GM19023 (cell line): ENCODE measurements at regions not wholly inside any gene's neighbourhood (a gene's known extent, or its start where the extent isn't known, plus 50 kb on each side); places are given as distances from the start of the nearest gene placed in this dataset.

Source experiments
- ATAC-seq: cut with Tn5 transposase; IDR thresholded peaks from one replicate; pipeline ENCODE4 v1.9.1; 2021; ENCODE audit warnings: mild to moderate bottlenecking, moderate library complexity; ENCODE audit not compliant: unreplicated experiment

DNA sequence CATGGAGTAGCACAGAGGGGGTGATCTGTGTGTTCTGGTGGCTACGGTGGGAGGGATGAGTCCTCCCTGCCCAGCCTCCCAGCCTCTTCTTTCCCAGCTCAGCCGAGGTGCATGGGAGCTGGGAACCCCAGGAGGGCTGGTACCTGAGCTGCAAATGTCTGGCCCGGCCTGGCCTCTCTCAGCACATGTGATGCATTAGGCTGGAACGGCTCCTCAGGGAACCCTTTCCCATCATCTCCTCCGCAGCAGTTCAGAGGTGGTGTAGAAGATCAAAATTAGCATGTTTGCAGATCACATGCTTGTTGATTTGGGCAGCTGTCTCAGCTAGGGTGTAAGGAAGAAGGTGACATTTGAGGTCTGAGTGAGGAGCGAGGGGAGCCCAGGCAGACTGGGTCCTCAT is 126.6 kb downstream of the EMX2 start:
- ATAC-seq = no peak

DNA sequence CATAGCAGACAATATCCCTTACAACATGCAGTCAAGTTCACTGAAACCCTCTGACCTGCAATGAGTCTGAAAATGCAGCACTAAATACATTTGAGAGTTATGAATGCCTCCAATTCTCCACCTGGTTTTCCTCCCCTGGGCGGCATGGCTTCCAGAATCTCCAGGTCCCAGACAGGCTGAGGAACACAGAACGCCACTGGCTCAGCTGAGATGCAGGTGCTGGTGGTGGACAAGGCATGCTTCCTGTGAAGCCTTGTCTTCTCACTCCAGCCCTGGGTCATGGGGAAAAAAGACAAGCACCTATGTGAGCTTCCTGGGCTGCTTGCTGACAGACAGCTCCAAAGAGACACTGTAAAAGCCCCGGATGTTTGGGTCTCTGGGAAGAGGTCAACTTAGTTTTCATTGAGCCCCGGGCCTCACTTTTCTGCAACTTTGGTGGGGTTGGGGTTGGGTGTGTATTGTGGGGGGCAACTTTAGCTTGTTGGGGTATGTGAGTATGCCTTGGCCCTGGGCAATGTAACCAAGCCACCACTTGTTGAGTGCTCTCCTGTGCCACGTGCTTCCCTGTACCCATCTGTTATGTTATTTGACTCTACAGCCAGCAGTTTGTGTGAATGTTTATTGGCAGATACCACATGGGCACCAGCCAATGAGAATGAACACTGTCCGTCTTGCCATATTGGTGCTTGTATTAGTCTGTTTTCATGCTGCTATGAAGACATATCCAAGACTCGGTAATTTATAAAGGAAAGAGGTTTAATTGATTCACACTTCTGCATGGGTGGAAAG is 127.8 kb downstream of the EMX2 start:
- ATAC-seq = no peak

DNA sequence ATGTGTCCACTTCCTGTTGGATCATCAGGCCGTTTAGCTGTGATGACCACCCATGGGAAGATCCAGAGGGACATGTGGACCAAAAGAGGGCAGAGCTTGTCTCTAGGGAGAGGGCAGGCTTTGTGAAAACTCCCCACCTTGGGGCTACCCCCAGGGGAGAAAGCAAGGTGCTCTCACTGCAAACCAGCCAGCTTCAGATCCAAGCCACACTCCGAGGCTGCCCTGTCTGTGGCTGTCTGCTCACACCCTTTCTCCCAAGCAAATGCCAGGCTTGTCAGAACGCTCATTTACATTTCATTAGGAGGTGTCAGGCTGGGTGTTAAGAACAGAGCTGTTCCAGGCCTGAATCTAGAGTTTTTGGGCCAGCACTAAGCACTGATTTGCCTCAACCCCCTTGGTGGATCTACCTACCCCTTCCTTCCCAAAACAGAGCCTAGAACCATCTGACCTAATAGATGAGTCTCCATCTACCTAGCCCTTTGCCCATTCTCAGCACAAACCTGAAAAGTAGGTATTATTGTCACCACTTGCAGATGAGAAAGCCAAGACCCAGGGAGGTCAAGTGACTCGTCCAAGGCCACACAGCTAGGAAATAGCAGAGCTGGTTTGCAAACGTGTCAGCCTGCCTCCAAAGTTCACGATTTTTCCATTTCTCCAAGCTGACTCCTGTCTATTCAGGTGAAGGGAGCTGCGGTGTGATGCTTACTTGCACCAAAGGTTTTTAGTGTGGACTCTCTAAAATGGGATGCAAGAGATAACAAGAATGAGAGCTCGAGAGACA is 130.9 kb downstream of the EMX2 start:
- ATAC-seq = no peak

GRCh38 chr10:117674201-117674600 is 131.7 kb downstream of the EMX2 start:
- no peak for ATAC-seq

- ATAC-seq = no peak
These were observed 132.1 kb downstream of the EMX2 start for GRCh38 chr10:117674646-117675045.

- no peak for ATAC-seq
These were observed 133.0 kb downstream of the EMX2 start for GRCh38 chr10:117675514-117676055.

GRCh38 chr10:117677239-117677638 is 134.7 kb downstream of the EMX2 start:
- ATAC-seq = no peak

DNA sequence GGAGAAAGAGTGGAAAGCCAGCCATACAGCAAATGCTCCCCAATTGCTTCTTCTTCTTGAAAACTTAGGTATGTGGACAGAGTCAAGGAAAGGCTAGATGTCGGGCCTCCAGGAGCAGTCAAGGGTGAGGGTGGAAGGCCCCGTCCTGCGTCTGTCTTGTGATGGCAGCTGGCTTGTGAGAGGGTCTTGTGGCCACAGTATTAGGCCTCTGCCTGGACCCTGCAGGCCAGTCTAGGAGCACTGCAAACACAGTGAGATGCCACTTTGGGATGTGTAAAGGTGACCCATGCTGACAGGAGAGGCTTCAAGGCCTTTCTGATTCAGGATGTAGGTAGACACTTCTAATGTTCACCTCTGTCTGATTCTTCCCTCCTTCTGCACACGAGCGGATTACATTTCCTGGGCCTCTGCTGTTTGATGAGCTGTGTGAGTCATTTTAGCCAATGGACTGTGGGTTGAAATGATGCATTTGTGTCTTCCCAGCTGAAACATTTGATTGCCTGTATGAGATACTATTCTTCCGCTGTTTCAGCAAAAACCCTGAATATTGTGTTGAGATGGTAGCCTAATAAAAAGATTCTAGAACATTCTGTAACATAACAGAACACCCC is 135.4 kb downstream of the EMX2 start:
- ATAC-seq = no peak

GRCh38 chr10:117680601-117681000 is 138.1 kb downstream of the EMX2 start:
- no peak for ATAC-seq

GRCh38 chr10:117681104-117681503 is 138.6 kb downstream of the EMX2 start:
- ATAC-seq = no peak

- no peak for ATAC-seq
These were observed 141.6 kb downstream of the EMX2 start for GRCh38 chr10:117684046-117684610.

- ATAC-seq = no peak
These were observed 142.2 kb downstream of the EMX2 start for GRCh38 chr10:117684672-117685211.

DNA sequence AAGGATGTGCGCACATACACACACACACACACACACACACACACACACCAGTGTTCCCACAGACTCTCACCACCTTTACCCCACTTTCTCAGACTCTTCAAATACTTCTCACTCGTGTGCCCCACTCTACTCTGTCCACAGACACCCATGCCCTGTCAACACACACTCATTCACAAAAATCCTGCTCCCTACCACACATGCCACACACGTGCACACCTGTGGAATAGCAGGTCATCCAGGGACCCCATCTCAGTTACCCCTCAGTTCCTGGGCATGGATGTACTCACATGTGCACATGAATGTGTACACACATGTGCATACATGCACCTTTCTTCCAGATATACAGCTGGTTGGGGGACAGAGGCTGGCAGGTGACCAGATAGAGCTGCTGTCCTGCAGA is 142.9 kb downstream of the EMX2 start:
- no peak for ATAC-seq

GRCh38 chr10:117686606-117687005 is 144.1 kb downstream of the EMX2 start:
- ATAC-seq = no peak

DNA sequence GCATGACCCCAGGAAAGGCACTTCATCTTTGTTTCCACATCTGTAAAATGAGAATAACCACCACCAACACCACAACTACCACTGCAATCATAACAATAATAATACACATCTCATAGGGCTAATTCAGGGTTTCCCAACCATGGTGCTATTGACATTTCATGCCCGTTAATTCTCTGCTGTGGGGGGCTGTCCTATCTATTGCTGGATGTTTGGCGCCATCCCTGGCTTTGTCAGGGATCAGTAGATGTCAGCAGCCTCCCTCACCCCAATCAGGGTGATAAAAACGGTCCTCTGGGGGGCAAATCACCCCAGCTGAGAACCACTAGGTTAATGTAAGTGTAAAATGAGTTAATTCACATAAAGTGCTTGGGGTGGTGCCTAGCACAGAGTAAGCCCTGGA is 145.8 kb downstream of the EMX2 start:
- no peak for ATAC-seq

GRCh38 chr10:117689566-117689965 is 147.0 kb downstream of the EMX2 start:
- ATAC-seq = no peak

- no peak for ATAC-seq
These were observed 147.8 kb downstream of the EMX2 start for GRCh38 chr10:117690359-117690758.

- no peak for ATAC-seq
These were observed 151.6 kb downstream of the EMX2 start for GRCh38 chr10:117694190-117694589.

- ATAC-seq = no peak
These were observed 154.9 kb downstream of the EMX2 start for GRCh38 chr10:117697402-117697801.

GRCh38 chr10:117698809-117699208 is 156.3 kb downstream of the EMX2 start:
- no peak for ATAC-seq
